ENCODE measurements at regions not wholly inside any gene's neighbourhood (a gene's known extent, or its start where the extent isn't known, plus 50 kb on each side); places are given as distances from the start of the nearest gene placed in this dataset.

GRCh38 chr1:72885841-72886240 is 603.5 kb upstream of the NEGR1 start:
- H3K36me3 Mint-ChIP-seq (ENCODE audit: low read depth) = no peaks in the 10 kb centered on the region
- ATAC-seq (no peak), DNase-seq (ENCODE audit: low spot score) (no peak)
- H3K9me3 Mint-ChIP-seq = no peaks in the 10 kb centered on the region
- no peaks in the 10 kb centered on the region for H3K4me1 Mint-ChIP-seq
- no peaks in the 10 kb centered on the region for H3F3A ChIP-seq (replicated peaks; ENCODE audit: low read depth)
- no peaks in the 10 kb centered on the region for H3K79me2 ChIP-seq (replicated peaks; ENCODE audit: insufficient read depth)
- no peaks in the 10 kb centered on the region for H3K27me3 ChIP-seq (ENCODE audit: insufficient read depth)
- no peak overlapping the region for H3K4me3 Mint-ChIP-seq
- H3K4me1 ChIP-seq (ENCODE audit: insufficient read depth) = no peaks in the 10 kb centered on the region
- no peaks in the 10 kb centered on the region for H3K27me3 Mint-ChIP-seq (ENCODE audit: insufficient read depth, low read depth, poor library complexity)
- H3K36me3 ChIP-seq (ENCODE audit: insufficient read depth) = no peaks in the 10 kb centered on the region
- H3K27ac Mint-ChIP-seq = no peak overlapping the region
- H2AFZ ChIP-seq = no peak overlapping the region
- H3K9me2 ChIP-seq (ENCODE audit: insufficient read depth) = no peaks in the 10 kb centered on the region
- no peak overlapping the region for H3K27ac ChIP-seq (ENCODE audit: low read depth)
- H3K4me3 ChIP-seq = no peak overlapping the region
- no peak for TF ChIP-seq STAT1 (IDR thresholded peaks at IDR 0.05; ENCODE audit: unreplicated experiment)
- no peak for TF ChIP-seq POLR2AphosphoS5 (IDR thresholded peaks at IDR 0.05; ENCODE audit: low read depth)
- no peak for TF ChIP-seq CREB1 (CRISPR knock-in tag; IDR thresholded peaks at IDR 0.05; ENCODE audit: low read depth)
- no peak for TF ChIP-seq ZNF114 (CRISPR knock-in tag; IDR thresholded peaks at IDR 0.05)
- TF ChIP-seq, protein P1, sequence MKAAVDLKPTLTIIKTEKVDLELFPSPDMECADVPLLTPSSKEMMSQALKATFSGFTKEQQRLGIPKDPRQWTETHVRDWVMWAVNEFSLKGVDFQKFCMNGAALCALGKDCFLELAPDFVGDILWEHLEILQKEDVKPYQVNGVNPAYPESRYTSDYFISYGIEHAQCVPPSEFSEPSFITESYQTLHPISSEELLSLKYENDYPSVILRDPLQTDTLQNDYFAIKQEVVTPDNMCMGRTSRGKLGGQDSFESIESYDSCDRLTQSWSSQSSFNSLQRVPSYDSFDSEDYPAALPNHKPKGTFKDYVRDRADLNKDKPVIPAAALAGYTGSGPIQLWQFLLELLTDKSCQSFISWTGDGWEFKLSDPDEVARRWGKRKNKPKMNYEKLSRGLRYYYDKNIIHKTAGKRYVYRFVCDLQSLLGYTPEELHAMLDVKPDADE (IDR thresholded peaks at IDR 0.05) = no peak
- TF ChIP-seq, protein P2, sequence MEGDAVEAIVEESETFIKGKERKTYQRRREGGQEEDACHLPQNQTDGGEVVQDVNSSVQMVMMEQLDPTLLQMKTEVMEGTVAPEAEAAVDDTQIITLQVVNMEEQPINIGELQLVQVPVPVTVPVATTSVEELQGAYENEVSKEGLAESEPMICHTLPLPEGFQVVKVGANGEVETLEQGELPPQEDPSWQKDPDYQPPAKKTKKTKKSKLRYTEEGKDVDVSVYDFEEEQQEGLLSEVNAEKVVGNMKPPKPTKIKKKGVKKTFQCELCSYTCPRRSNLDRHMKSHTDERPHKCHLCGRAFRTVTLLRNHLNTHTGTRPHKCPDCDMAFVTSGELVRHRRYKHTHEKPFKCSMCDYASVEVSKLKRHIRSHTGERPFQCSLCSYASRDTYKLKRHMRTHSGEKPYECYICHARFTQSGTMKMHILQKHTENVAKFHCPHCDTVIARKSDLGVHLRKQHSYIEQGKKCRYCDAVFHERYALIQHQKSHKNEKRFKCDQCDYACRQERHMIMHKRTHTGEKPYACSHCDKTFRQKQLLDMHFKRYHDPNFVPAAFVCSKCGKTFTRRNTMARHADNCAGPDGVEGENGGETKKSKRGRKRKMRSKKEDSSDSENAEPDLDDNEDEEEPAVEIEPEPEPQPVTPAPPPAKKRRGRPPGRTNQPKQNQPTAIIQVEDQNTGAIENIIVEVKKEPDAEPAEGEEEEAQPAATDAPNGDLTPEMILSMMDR (conservative IDR thresholded peaks at IDR 0.05; ENCODE audit: low read depth in 2 of 2) = no peak
- no peak for TF ChIP-seq EZH2 (IDR thresholded peaks at IDR 0.05; ENCODE audit: low read depth, unreplicated experiment)
- TF ChIP-seq ZNF462 (CRISPR knock-in tag; IDR thresholded peaks at IDR 0.05) = no peak
- no peak for TF ChIP-seq NANOG (IDR thresholded peaks at IDR 0.05; ENCODE audit: borderline replicate concordance)
- TF ChIP-seq JUNB (IDR thresholded peaks at IDR 0.05; ENCODE audit: unreplicated experiment) = no peak
- TF ChIP-seq, protein P3, sequence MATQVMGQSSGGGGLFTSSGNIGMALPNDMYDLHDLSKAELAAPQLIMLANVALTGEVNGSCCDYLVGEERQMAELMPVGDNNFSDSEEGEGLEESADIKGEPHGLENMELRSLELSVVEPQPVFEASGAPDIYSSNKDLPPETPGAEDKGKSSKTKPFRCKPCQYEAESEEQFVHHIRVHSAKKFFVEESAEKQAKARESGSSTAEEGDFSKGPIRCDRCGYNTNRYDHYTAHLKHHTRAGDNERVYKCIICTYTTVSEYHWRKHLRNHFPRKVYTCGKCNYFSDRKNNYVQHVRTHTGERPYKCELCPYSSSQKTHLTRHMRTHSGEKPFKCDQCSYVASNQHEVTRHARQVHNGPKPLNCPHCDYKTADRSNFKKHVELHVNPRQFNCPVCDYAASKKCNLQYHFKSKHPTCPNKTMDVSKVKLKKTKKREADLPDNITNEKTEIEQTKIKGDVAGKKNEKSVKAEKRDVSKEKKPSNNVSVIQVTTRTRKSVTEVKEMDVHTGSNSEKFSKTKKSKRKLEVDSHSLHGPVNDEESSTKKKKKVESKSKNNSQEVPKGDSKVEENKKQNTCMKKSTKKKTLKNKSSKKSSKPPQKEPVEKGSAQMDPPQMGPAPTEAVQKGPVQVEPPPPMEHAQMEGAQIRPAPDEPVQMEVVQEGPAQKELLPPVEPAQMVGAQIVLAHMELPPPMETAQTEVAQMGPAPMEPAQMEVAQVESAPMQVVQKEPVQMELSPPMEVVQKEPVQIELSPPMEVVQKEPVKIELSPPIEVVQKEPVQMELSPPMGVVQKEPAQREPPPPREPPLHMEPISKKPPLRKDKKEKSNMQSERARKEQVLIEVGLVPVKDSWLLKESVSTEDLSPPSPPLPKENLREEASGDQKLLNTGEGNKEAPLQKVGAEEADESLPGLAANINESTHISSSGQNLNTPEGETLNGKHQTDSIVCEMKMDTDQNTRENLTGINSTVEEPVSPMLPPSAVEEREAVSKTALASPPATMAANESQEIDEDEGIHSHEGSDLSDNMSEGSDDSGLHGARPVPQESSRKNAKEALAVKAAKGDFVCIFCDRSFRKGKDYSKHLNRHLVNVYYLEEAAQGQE (IDR thresholded peaks at IDR 0.05; ENCODE audit: unreplicated experiment) = no peak
- TF ChIP-seq EZH2phosphoT487 (IDR thresholded peaks at IDR 0.05; ENCODE audit: unreplicated experiment) = no peak
- no peak for TF ChIP-seq ZNF331 (CRISPR knock-in tag; IDR thresholded peaks at IDR 0.05; ENCODE audit: low read depth)
- H3K4me2 ChIP-seq = no peak overlapping the region
- H4K20me1 ChIP-seq (replicated peaks; ENCODE audit: insufficient read depth) = no peaks in the 10 kb centered on the region

All from GM23338 (cell line).